ENCODE measurements at regions not wholly inside any gene's neighbourhood (a gene's known extent, or its start where the extent isn't known, plus 50 kb on each side); places are given as distances from the start of the nearest gene placed in this dataset.

- no peak for DNase-seq (ENCODE audit: low read depth)
Observed at GRCh38 chr6:5946701-5947100, 60.0 kb downstream of the NRN1 start.

GRCh38 chr6:5946181-5946580 lies 60.5 kb downstream of the NRN1 start:
- DNase-seq (ENCODE audit: low read depth) = no peak

GRCh38 chr6:5943591-5943990 lies 63.1 kb downstream of the NRN1 start:
- no peak for DNase-seq (ENCODE audit: low read depth)

GRCh38 chr6:5942591-5942990 lies 64.1 kb downstream of the NRN1 start:
- peak; percentile 74 for DNase-seq (ENCODE audit: low read depth)

GRCh38 chr6:5941188-5941587 lies 65.5 kb downstream of the NRN1 start:
- no peak for DNase-seq (ENCODE audit: low read depth)

- no peak for DNase-seq (ENCODE audit: low read depth)
Observed at GRCh38 chr6:5938934-5939333, 67.8 kb downstream of the NRN1 start.

- DNase-seq (ENCODE audit: low read depth) = no peak
Observed at GRCh38 chr6:5937936-5938706, 68.6 kb downstream of the NRN1 start.

- peak; percentile 89 for DNase-seq (ENCODE audit: low read depth)
Observed at GRCh38 chr6:5937169-5937909, 69.4 kb downstream of the NRN1 start.

- peak; percentile 77 for DNase-seq (ENCODE audit: low read depth)
Observed at GRCh38 chr6:5936631-5937030, 70.1 kb downstream of the NRN1 start.

GRCh38 chr6:5936140-5936539 lies 70.6 kb downstream of the NRN1 start:
- peak; percentile 62 for DNase-seq (ENCODE audit: low read depth)

GRCh38 chr6:5930968-5931367 lies 75.8 kb downstream of the NRN1 start:
- DNase-seq (ENCODE audit: low read depth) = no peak

- DNase-seq (ENCODE audit: low read depth) = no peak
Observed at GRCh38 chr6:5930143-5930770, 76.5 kb downstream of the NRN1 start.

- no peak for DNase-seq (ENCODE audit: low read depth)
Observed at GRCh38 chr6:5923840-5924239, 82.9 kb downstream of the NRN1 start.

GRCh38 chr6:5922230-5922629 lies 84.5 kb downstream of the NRN1 start:
- DNase-seq (ENCODE audit: low read depth) = no peak

- no peak for DNase-seq (ENCODE audit: low read depth)
Observed at GRCh38 chr6:5909721-5910120, 97.0 kb downstream of the NRN1 start.

- no peak for DNase-seq (ENCODE audit: low read depth)
Observed at GRCh38 chr6:5906842-5907241, 99.9 kb downstream of the NRN1 start.

- DNase-seq (ENCODE audit: low read depth) = no peak
Observed at GRCh38 chr6:5906340-5906670, 100.4 kb downstream of the NRN1 start.

- peak; percentile 97 for DNase-seq (ENCODE audit: low read depth)
Observed at GRCh38 chr6:5905431-5906339, 101.0 kb downstream of the NRN1 start.

GRCh38 chr6:5904532-5904931 lies 102.2 kb downstream of the NRN1 start:
- DNase-seq (ENCODE audit: low read depth) = no peak

- DNase-seq (ENCODE audit: low read depth) = no peak
Observed at GRCh38 chr6:5899216-5900045, 107.3 kb downstream of the NRN1 start.

- DNase-seq (ENCODE audit: low read depth) = no peak
Observed at GRCh38 chr6:5898563-5898962, 108.2 kb downstream of the NRN1 start.

All from LHCN-M2 (cell line).